GM18870 (cell line): ENCODE measurements at regions not wholly inside any gene's neighbourhood (a gene's known extent, or its start where the extent isn't known, plus 50 kb on each side); places are given as distances from the start of the nearest gene placed in this dataset.
"Not testable (repeated sequence)": the region's sequence is repeated elsewhere in the genome, so short reads cannot be mapped to it uniquely, and the experiment has no call there.

ENCODE experiments used
- ATAC-seq: cut with Tn5 transposase; IDR thresholded peaks from one replicate; pipeline ENCODE4 v1.9.1; 2021; ENCODE audit warnings: moderate library complexity; ENCODE audit not compliant: unreplicated experiment

GRCh38 chr18:42378854-42379253 is 423.8 kb downstream of the PIK3C3 start:
- not testable (repeated sequence) for ATAC-seq

- ATAC-seq = not testable (repeated sequence)
Measured at GRCh38 chr18:42381236-42381635, 426.2 kb downstream of the PIK3C3 start.

GRCh38 chr18:42392416-42392815 is 437.4 kb downstream of the PIK3C3 start:
- no peak for ATAC-seq

- ATAC-seq = no peak
Measured at GRCh38 chr18:42392926-42393325, 437.9 kb downstream of the PIK3C3 start.

- ATAC-seq = no peak
Measured at GRCh38 chr18:42394238-42394637, 439.2 kb downstream of the PIK3C3 start.

- ATAC-seq = no peak
Measured at GRCh38 chr18:42401131-42401673, 446.2 kb downstream of the PIK3C3 start.

DNA sequence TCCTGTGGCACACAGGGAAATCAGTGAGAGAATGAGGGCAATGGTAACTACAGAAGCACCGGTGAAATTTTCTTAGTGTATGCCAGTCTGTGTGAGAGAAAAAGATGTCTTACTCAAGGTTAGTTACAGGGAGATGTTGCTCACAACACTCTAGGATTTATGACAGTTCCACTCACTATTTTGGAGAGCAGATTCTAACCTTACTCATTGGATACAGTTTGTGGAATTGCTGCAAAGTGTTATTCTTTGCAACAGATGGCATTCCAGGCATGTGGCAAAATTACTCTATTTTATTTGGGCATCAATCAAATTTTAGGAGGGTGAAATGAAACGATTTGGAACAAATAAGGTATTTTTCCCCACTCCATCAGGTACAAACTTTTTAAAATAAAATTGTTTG is 449.1 kb downstream of the PIK3C3 start:
- ATAC-seq = no peak

- ATAC-seq = no peak
Measured at GRCh38 chr18:42409005-42409404, 454.0 kb downstream of the PIK3C3 start.

DNA sequence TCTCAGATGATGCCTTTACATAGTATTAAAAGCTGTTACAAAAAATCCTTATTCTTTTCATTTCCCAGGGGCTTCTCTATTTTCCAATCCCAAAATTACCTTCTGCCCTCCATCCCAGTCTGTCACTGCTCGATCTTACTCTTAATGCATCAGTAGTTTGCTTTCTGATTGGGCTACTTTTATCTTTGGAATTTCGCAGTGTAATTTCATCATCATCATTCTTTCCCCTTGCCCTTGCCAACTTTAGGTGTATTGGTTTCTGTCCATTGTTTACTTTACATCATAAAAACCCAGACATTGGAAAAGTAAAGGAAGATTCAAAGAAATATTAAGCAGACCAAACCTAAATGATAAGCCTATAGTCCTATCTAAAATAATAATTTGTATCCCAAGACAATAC is 457.2 kb downstream of the PIK3C3 start:
- no peak for ATAC-seq

- ATAC-seq = no peak
Measured at GRCh38 chr18:42412896-42413295, 457.9 kb downstream of the PIK3C3 start.

DNA sequence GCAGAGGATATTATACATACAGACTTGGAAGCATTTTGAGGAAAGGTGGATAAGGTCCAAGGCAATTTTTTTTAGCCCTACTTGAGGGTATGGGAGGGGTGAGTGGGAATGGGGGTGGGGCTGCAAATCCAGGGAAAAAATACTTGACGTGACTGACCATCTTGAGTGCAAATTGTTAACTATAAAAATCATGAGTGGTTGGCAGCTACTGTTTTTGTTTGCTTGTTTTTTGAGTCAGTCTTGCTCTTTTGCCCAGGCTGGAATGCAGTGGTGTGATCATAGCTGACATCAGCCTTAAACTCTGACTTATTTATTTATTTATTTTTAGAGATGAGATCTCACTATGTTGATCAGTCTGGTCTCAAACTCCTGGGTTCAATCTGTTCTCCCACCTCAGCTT is 458.8 kb downstream of the PIK3C3 start:
- no peak for ATAC-seq

DNA sequence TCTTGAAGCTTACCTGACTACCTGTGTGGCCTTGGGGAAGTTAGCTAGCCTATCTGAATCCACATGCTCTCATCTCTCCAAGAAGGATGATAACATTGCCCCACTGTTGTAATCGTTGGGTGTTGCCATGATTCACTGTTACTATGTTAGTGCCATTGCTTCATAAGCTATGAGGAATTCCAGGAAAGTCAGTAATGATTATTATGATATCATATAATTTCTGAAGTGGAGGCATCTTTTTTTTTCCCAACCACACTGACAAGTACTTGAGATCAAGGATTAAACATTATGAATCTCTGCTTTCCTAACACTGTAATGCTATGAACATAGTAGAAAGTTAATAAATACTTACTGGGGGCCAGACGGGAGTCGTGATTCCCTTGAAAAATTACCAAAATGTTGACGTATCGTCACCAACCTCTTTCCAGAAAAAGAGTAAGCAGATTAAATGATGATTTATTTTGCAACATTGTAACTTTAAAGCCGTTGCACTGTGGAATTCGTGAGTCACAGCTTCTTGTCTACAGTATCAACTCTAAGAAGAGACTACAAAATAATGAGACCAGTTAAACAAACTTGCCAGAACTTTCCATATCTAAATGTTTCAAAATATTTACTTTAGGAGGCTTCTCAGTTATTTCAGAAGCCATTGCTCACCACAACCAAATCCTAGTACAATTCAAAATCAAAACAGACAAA is 459.9 kb downstream of the PIK3C3 start:
- ATAC-seq = no peak

DNA sequence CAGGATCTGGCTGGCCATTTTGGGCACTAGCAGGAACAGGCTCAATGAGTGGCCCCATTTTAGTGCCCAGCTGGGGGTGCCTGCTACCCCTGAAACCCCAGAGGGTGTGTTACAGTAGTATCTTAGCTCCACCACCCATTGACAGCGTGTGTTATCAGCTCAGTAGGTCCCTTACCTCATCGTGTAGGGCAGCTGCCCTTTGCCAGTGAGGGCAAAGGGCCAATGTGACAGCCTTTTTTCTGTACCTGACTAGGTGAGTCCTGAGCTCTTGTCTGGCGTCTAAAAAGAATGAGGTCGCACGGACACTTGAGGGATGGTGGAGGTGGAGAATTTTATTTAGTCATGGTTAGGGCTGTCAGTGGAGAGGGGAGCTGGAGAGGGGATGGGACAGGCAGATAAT is 462.2 kb downstream of the PIK3C3 start:
- ATAC-seq = no peak

DNA sequence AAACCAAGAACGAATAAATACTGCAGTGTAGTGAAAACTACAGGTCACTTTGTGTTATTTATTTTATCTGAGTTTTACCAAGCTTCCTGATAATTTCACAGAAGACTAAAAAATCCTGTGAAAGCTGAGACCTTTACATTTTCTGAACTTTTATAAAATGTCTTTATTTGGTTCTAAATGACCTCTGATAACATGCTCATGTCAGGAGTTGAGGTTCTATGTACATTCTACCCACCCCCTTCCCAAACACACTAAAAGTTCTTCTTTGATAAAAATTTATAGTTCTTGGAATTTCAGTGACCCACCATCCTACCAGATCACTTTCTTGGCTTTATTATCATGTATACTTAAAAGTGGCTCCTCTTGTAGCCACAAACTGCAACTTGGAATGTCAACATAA is 463.1 kb downstream of the PIK3C3 start:
- no peak for ATAC-seq

DNA sequence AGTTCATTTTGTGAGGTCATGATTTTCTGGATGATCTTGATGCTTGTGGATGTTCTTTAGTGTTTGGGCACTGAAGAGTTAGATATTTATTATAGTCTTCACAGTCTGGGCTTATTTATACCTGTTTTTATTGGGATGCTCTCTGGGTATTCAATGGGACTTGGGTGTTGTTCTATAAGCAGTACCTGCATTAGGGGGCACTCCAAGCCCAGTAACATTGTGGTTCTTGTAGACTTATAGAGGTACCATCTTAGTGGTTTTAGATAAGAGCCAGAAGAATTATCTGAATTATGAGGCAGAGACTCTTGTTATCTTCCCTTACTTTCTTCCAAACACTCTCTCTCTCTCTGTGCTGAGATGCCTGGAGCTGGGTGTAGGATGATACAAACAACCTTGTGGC is 470.0 kb downstream of the PIK3C3 start:
- ATAC-seq = no peak

GRCh38 chr18:42426496-42427015 is 471.5 kb downstream of the PIK3C3 start:
- no peak for ATAC-seq

DNA sequence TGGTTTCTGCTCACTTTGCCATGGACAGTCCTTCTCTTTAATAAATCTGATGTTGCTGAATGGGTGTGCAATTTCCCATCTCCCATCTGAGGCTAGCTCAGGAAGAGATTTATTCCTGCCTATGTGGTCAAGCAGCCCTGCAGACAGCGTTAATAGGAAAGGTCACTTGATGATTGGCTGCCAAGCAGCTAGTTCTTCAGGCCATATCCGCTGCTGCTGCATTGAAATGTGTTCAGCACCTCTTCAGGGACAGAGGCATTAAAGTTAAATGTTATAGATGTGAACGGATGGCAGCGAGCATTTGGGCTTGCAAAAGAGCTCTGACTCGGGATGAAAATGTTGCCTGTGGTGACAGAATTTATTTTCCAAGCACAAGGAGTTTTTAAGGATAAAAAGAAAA is 474.2 kb downstream of the PIK3C3 start:
- no peak for ATAC-seq

GRCh38 chr18:42436222-42436765 is 481.3 kb downstream of the PIK3C3 start:
- no peak for ATAC-seq

DNA sequence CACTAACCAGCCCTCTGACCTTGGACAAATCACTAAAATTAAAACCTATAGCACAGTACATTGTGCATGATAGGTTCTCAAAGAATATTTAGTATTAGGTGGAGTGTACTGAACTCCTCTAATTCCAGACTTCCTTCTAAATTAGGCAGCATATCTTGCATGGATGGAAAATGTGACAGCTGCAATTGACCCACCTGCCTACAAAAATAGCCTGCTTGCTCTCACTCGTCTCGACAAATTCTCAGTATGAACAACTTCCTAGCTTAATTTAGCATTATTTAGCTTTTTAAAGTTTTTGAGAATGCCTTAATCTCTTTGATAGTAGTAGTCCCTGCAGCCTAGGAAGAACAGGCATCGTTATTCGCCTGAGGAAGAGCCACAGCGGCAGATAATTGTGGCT is 482.0 kb downstream of the PIK3C3 start:
- no peak for ATAC-seq

- no peak for ATAC-seq
Measured at GRCh38 chr18:42437646-42438045, 482.6 kb downstream of the PIK3C3 start.

GRCh38 chr18:42442656-42443055 is 487.6 kb downstream of the PIK3C3 start:
- ATAC-seq = no peak

- no peak for ATAC-seq
Measured at GRCh38 chr18:42444349-42444748, 489.3 kb downstream of the PIK3C3 start.
